ENCODE measurements at regions not wholly inside any gene's neighbourhood (a gene's known extent, or its start where the extent isn't known, plus 50 kb on each side); places are given as distances from the start of the nearest gene placed in this dataset.

GRCh38 chr1:238399558-238399957 lies 508.8 kb upstream of the ZP4 start:
- ChIA-PET CTCF (ENCODE audit: low intra/inter-chr PET ratio) (no interaction called here), POLR2A (no interaction called here)
- no peaks in the 10 kb centered on the region for H3K27me3 ChIP-seq (ENCODE audit: control insufficient read depth in 2 of 2, insufficient read depth in 2 of 2, low read length in 2 of 2)
- no peak for ATAC-seq
- no peaks in the 10 kb centered on the region; the same call in 1 of the 2 replicates for H3K9me3 ChIP-seq (replicated peaks; ENCODE audit: control insufficient read depth, insufficient read depth, low read depth, low read length)
- no peak for DNase-seq (ENCODE audit: extremely low read depth in 1 of 4, low spot score in 3 of 4)
- no peak overlapping the region for H3K4me2 ChIP-seq (ENCODE audit: insufficient read depth, low read length)
- no peak for FAIRE-seq
- H3K9me1 ChIP-seq (ENCODE audit: control insufficient read depth, insufficient read depth, low read length): no peaks in the 10 kb centered on the region
- no peak overlapping the region for H3K27ac ChIP-seq (ENCODE audit: extremely low read depth, low read depth, low read length)
- intact Hi-C loops (cut with micrococcal nuclease) (no loop called here), in situ Hi-C loops (cut with MboI) (no loop called here)
- BruUV-seq (replicated peaks): no TSS peak
- no peak overlapping the region for H3K9ac ChIP-seq (ENCODE audit: insufficient read depth in 1 of 2, low read depth in 2 of 2, low read length in 2 of 2)
- no peak overlapping the region for H3K4me3 ChIP-seq
- H3K79me2 ChIP-seq (ENCODE audit: control insufficient read depth, insufficient read depth, low read length): no peaks in the 10 kb centered on the region
- H2AFZ ChIP-seq (ENCODE audit: low read depth, low read length): no peak overlapping the region
- 0% methylated on average over 4 of the region's 4 CpGs for WGBS (ENCODE audit: insufficient coverage, low coverage, missing lambda C conversion rate)
- H4K20me1 ChIP-seq (replicated peaks; ENCODE audit: control insufficient read depth, insufficient read depth, low read length): no peaks in the 10 kb centered on the region
- no peaks in the 10 kb centered on the region for H3K4me1 ChIP-seq (replicated peaks in 1 of 2; ENCODE audit: control insufficient read depth in 2 of 2, insufficient read depth in 2 of 2, low read length in 2 of 2)
- H3K36me3 ChIP-seq (ENCODE audit: control insufficient read depth, insufficient read depth, low read length): no peaks in the 10 kb centered on the region
- TF ChIP-seq ZBTB34 (CRISPR knock-in tag; IDR thresholded peaks at IDR 0.05) (no peak), FOXM1 (IDR thresholded peaks at IDR 0.05; ENCODE audit: low read depth) (no peak), FOXM1 (CRISPR knock-in tag; IDR thresholded peaks at IDR 0.05; ENCODE audit: low read depth) (no peak), ZNF41 (CRISPR knock-in tag; conservative IDR thresholded peaks at IDR 0.05) (no peak), SRF (CRISPR knock-in tag; IDR thresholded peaks at IDR 0.05) (no peak), POLR3G (IDR thresholded peaks at IDR 0.05; ENCODE audit: extremely low read depth, insufficient read length, insufficient replicate concordance) (no peak), MYNN (IDR thresholded peaks at IDR 0.05) (no peak), MYNN (CRISPR knock-in tag; IDR thresholded peaks at IDR 0.05) (no peak), ZNF589 (CRISPR knock-in tag; IDR thresholded peaks at IDR 0.05; ENCODE audit: low read depth) (no peak), RFX7 (CRISPR knock-in tag; IDR thresholded peaks at IDR 0.05) (no peak), CAMTA2 (CRISPR knock-in tag; conservative IDR thresholded peaks at IDR 0.05) (no peak), TFE3 (CRISPR knock-in tag; IDR thresholded peaks at IDR 0.05) (no peak), TCFL5 (CRISPR knock-in tag; conservative IDR thresholded peaks at IDR 0.05) (no peak), KDM5B (IDR thresholded peaks at IDR 0.05; ENCODE audit: insufficient replicate concordance, low read depth, low read length) (no peak), SMARCA5 (IDR thresholded peaks at IDR 0.05) (no peak), ATF4 (CRISPR knock-in tag; IDR thresholded peaks at IDR 0.05) (no peak)
- TF ChIP-seq, protein P1, sequence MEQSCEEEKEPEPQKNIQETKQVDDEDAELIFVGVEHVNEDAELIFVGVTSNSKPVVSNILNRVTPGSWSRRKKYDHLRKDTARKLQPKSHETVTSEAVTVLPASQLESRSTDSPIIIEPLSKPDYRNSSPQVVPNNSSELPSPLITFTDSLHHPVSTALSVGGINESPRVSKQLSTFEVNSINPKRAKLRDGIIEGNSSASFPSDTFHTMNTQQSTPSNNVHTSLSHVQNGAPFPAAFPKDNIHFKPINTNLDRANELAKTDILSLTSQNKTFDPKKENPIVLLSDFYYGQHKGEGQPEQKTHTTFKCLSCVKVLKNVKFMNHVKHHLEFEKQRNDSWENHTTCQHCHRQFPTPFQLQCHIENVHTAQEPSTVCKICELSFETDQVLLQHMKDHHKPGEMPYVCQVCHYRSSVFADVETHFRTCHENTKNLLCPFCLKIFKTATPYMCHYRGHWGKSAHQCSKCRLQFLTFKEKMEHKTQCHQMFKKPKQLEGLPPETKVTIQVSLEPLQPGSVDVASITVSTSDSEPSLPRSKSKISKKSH (CRISPR knock-in tag; IDR thresholded peaks at IDR 0.05): no peak
- TF ChIP-seq, protein P2, sequence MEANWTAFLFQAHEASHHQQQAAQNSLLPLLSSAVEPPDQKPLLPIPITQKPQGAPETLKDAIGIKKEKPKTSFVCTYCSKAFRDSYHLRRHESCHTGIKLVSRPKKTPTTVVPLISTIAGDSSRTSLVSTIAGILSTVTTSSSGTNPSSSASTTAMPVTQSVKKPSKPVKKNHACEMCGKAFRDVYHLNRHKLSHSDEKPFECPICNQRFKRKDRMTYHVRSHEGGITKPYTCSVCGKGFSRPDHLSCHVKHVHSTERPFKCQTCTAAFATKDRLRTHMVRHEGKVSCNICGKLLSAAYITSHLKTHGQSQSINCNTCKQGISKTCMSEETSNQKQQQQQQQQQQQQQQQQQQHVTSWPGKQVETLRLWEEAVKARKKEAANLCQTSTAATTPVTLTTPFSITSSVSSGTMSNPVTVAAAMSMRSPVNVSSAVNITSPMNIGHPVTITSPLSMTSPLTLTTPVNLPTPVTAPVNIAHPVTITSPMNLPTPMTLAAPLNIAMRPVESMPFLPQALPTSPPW (CRISPR knock-in tag; IDR thresholded peaks at IDR 0.05): no peak

Measured in K562 (cell line).